ENCODE measurements at regions not wholly inside any gene's neighbourhood (a gene's known extent, or its start where the extent isn't known, plus 50 kb on each side); places are given as distances from the start of the nearest gene placed in this dataset.

GRCh38 chr1:60878323-60878722 is 204.0 kb upstream of the NFIA start:
- TF ChIP-seq POLR2A (IDR thresholded peaks at IDR 0.05) = no peak
- no peak for TF ChIP-seq CTCF (IDR thresholded peaks at IDR 0.05)

Data from thyroid gland (tissue), 4 donors.